GM21576 (cell line): ENCODE measurements at regions not wholly inside any gene's neighbourhood (a gene's known extent, or its start where the extent isn't known, plus 50 kb on each side); places are given as distances from the start of the nearest gene placed in this dataset.

Experiments used
- ATAC-seq: cut with Tn5 transposase; IDR thresholded peaks from one replicate; pipeline ENCODE4 v1.9.1; 2021; ENCODE audit warnings: mild to moderate bottlenecking, moderate library complexity; ENCODE audit not compliant: unreplicated experiment

DNA sequence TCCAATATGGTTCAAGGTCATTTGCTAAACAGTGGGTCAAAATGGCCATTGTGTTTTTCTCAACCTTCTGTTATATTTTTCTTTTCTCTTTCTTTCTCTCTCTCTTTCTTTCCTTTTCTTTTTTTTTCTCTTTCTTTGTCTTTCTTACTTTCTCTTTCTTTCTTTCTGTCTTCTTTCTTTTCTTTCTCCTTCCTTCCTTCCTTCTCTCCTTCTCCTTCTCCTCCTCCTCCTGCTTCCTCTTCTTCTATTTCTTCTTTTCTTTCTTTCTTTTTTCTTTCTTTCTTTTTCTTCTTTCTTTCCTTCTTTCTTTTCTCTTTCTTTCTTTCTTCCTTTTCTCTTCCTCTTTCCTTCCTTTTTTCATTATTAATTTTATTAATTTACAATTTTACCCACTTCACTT lies 619.5 kb downstream of the IRX1 start:
- no peak for ATAC-seq

DNA sequence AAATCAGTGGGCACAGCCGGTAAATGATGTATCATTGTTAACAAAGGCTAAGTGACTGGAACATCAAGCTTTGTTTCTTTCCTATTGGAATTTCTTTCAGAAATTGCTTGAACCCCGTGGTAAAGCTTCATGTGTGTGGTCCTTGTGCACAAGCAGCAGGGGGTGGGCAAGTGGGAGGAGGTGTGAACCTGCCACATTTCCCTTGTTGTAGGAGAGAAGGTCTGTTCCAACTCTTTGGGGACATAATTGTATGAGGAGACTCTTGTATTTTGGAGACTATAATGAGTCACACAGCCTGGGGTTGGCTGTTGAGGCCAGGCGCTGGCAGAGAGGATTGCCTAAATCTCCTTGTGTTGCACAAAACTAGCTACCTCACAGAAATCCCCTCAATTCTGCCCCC lies 620.5 kb downstream of the IRX1 start:
- ATAC-seq = no peak

DNA sequence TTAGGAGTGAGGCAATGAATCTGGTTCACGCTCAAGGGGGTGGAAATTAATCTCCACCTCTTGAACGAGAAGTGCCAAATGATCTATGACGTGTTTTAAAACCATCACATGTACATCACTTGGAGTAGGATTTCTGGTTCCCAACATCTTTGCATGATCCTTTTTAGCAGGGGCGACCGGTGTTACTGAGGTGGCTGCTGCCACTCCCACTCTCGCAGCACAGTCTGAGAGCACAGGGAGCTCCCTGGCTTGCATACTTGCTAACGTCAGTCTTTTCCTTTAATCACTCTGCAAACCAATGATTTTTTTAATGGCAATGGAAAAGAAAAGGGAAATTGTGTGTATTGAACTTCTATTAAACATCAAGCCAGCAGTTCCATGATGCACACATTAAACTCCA lies 624.4 kb downstream of the IRX1 start:
- ATAC-seq = no peak

DNA sequence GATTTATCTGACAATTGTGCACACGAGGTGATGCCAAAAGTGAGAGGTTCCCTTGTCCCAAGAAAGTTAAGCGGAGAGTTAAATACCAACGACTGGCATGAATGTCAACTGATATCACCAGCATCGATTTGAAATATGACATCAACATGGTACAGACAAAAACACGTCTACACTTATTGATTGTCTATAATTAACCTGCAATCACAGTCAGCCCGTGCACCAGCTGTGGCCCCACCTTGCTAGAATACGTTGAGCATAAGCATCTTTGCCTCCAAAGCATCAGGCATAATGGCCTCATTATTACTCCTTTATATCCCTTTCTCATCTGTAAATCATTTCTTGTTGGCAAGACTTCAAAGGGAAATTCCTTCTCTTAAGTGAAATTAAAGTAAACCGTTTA lies 625.4 kb downstream of the IRX1 start:
- ATAC-seq = no peak

DNA sequence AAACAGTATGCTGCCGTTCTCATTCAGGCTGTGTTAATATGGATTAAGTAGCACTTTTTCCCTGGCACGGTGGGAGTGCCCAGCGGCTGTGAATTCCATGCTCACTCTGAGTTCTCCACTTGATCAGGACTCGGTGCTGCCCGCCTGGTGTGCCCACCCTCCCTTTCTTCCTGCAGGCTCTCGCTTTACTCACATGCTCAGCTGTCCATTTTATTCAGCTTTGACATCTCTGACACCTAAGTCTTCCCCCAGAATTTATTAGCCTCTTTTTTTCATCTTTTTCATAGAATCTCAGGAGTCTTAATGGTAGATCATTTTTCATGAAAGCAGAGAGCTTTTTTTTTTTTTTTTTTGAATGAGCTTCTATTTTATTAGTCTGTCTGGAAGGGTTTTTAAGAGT lies 626.5 kb downstream of the IRX1 start:
- no peak for ATAC-seq

DNA sequence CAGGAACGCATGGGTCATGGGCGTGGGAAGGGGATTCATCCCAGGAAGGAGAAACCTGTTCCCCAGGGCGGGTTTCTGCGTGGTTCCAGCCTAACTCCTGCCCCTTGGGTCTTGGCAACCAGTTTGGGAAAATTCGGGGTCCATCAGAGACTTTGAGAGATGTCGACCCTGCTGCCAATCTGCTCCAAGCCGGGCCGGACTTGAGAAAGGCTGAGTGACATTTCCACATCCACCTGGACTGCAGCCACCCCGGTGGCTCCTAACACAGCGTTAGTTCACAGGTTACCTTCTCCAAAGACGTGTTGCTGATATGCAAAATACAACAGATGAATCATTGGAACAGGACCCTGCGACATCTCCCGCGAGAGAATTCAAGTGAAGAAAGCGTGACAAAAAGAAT lies 627.2 kb downstream of the IRX1 start:
- ATAC-seq = no peak

DNA sequence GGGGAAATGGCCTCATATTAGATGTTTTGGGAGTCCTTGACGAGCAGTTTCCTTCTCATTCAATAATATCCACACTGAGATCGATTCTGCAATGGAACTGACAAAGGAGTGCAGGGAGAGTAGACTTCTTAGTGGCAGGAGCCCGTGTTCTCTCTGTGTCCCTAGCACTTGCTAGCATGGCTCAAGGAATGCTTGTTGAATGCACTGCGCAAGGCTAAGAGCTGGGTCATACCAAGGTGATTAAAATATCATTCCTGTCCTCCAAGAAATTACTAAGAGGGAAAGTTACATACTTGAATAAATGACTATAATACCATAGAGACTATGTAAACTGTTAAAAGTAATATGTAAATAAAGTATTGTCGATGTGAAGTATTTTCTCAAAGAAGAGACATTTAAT lies 630.1 kb downstream of the IRX1 start:
- no peak for ATAC-seq

DNA sequence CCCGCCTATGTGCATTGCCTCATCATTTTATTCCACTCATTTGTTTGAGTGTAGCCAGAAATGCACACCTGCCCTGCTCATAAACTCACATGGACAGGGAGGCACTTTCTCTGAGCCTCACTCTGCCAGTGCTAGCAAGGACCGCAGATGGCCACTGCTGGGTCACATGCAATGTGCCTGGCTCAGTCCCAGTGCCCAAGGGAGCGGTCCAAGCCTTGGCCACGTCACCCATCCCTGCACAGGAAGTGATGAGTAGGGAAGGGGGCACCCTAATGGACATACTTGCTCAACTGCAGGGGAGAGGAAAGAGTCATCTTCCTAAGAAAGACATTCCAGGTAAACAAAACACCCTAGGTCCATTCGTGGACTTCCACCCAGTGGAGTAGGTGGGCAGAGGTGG lies 630.9 kb downstream of the IRX1 start:
- no peak for ATAC-seq

DNA sequence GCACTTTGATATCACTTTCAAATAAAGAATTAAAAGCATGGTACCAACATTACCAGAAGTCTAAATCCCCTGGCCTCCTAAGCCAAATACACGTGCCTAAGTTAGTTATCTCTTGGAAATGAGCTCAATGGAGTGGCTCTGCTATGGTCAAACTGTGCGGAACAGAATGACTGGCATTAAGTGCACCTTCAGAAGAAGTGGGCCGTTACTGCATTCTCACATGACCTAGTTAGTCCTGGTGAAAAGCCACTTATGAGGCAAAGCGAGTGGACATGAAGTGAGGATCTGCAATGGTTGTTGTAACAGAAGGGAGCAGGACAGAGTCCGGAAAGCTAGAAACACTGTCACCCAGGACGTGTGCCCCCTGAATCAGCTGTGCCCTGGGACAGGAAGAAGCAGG lies 633.1 kb downstream of the IRX1 start:
- ATAC-seq = no peak

DNA sequence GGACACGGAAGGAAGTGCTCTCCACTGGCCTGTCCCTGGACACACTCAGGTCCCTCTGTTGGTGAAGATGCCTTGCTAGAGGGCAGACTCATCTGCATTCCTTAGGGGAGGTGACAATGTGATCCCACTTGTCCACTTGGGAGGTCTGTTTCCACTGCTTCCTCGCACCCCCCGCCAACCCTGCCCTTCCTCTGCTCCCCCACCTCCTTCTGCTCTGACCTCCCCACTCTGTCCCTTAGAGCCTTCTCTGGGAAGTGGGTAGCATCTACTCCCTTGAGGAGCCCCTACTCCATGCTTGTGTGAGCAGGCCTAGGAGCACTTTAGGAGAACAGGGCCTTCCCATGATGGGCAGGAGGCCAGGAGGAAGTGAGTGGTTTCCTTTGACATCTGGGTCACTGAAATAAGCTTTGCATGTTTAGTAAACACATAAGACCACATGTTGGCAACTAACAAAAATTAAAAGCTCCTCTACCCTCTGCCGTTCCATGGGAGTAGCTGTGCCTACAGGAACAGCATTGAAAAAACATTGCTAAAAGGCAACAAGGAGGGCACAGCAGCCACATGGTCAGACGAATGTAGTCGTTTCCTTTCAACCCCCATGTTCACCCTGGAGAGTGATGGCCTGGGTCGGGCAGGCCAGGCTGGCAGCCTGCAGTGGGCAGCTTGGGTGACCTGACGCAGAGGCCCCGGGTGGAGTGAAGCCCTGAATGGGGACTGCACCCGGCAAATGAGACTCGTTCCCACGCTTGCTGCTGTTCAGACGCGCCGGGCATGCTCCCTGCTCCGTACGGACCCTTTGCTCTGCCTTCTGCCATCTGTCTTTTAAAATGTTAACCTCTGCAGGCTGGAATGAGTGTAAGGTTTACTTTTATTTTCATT lies 634.0 kb downstream of the IRX1 start:
- ATAC-seq = no peak

DNA sequence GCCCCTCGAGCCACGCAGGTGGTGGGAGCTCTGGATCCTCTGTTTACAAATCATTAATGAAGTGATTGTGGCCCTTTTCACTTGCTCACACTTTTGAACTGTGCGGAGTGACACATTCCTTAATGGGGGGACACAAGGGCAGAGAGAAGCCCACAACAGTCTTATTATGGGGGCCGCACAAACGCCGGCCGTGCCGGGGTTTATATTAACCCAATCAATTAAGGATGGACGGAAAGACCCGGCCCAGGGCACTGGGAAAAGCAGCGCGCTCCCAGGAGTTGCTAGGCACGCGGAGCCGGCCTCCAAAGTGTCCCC lies 634.8 kb downstream of the IRX1 start:
- ATAC-seq = no peak

DNA sequence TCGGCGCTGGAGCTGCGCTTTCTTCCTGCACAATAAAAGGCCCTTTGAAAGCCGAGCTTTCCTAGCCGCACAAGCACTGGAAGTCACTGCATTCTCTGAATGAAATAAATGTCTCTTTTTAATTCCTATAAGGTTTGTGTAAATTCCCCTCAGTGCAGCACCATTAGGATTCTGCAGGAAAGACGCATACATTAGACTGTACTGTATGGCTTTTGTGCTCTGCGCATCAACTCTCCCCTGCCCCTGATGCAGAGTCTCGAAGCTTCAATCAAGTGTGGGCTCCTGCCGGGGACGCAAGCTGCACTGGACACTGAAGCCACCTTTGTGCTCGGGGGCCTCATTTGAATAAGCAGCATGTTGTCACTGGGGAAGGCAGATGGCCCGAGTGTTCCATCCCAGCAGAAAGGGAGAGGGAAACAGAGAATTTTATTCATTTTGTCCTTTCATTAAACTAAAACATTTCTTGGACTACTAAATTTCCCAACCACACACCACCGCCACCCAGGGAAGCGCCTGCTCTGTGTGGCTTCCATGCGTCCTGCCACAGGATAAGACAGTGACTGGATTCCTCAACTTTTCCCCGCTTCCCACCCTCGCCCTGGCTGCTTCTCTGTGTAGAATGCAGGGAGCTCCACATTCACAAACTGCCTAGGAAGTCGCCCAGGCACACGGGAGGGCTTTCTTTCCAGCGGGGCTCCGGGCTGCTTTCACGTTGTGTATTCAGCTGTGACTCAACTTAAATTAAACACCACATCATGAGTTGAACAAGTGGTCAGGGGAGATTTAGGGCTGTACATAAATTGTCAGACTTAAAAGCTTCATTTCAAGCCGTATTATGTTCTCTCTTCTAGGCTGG lies 635.4 kb downstream of the IRX1 start:
- no peak for ATAC-seq

DNA sequence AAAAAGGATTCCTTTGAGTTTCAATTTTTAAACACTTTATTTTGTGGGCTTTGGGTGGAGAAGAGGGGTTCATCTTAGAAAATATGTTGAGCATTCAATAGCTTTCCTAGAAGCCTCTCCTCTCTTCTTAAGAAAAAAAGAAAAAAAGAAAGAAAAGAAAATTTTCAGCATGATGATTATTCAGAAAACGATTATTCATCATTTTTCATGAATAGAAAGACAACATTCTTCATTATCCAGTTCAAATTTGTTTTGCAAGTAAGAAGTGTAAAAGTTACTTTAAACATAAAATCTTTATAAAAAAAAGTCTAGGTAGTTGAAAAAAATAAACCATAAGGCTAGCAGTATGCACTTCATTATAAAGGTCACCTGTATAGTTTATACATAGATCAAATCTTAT lies 636.5 kb downstream of the IRX1 start:
- no peak for ATAC-seq

DNA sequence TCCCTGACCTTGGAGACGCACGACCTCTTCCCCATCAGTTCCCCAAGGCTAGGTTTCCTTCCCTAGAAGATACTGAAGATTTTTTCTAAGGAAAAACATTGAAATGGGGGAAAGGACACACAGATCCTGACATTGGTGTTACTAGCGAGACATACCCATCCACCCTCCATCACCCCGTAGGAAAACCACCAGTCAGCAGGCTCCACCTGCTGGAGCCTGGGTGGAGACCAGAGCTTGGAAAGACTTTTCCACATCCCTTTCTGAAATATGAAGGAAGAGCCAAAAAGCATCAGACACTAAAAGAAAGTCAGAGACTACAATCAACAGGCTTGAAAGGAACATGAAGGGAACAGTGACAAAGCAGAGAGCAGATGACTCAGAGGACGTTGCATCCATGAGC lies 638.0 kb downstream of the IRX1 start:
- no peak for ATAC-seq

DNA sequence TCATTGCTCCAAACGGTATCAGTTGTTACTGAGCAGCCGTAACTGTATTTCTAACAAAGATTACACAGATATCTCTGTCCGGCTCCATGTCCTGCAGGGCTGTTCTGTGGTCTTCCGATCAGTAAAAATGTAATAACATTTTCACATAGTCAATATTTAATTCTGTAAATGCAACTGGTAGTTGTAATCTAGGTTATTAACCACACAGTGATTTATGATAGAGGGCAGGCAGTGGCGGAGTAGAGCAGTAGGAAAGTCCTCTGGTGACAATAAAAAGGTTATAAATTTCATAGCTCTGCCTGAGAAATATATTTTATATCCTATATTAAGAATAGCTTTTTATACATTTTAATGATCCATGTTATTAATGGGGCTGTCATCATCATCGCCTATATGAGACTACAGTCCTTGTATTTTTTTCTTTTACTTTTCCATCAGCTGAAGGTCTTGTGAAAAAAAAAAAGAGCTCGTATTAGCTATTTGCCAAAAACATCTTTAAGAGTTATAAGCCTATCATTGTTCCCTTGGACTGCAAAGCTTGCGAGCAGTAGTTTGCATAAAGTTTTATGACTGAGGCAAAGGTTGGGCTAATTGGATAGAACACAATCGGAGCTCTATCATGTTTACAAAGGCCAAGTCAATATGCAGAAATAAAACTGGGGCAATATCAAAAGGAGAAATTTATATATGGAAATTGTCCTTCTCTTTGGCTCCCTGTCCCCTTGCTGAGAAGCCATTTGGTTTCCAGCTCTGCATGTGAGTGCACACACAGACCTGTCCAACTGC lies 648.0 kb downstream of the IRX1 start:
- no peak for ATAC-seq

DNA sequence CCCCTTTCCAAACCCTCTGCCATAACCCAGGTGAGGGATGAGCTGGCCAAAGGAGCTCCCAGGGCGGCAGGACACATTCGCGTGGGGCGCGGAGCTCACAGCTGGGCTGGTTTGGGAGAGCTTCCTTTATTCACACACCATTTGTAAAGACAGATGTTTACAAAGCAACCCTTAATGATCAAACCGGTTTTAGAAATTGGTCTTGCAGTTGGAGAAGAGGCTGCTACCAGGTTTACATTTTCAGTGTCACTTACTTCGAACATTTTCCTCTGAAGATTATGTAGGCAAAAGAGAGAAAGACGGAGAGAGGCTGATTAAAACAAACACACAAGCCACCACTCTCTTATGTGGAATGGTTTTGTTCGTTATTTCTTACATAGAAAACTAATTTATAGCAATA lies 648.7 kb downstream of the IRX1 start:
- ATAC-seq = no peak

DNA sequence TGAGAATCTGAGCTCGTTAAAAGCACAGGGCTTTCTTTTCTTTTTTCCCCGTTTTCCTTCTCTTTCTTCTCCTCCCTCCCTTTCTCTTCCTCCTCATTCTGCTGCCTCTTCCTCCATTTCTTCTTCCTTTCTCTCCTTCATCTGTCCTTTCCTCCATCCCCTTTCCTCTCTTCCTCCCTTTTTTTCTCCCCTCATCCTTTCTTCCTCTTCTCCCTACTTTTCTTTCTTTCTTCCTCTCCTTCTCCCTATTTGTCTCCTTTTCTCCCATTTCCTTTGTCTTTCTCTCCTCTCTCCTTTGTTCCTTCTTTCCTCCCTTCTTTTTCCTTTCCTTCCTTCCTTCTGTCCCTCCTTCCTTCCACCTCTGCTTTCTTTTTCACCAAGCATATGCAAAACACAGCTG lies 649.4 kb downstream of the IRX1 start:
- no peak for ATAC-seq

DNA sequence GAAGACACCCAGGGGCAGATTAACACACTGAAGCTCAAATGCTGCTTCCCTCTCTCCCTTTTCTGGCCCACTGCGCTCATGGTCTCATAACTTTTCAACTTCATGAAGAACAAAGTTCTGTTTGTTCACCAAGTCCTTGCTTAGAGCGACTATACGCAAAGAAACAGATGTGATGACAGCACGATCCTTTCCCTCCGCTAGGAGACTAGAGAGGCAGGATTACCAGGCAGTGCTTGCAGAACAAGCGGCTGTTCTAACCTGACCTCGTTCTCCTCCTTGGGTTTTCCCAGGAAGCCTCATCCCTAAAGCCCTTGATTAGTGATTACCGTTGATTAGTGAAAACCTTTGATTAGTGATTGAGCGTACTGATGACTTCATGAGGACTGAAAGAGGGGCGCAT lies 649.9 kb downstream of the IRX1 start:
- no peak for ATAC-seq

DNA sequence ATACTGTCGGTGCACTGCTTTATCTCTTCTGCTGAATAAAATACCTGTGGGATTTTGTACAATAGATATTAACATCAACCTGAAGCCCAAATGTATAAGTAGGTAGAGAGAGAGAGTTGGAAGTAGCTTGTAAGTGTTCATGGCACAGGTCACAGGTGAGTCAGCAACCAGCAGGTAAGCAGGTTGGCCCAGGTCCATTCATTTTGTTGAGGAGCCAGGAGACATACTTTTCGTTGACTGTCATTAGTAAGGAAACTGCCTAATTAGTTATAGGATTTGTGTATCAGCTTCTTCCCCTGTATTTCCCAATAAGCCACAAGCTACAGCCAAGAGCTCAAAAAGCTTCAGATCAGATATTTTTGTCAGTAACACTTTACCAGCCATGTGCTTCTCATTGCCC lies 650.8 kb downstream of the IRX1 start:
- ATAC-seq = no peak

DNA sequence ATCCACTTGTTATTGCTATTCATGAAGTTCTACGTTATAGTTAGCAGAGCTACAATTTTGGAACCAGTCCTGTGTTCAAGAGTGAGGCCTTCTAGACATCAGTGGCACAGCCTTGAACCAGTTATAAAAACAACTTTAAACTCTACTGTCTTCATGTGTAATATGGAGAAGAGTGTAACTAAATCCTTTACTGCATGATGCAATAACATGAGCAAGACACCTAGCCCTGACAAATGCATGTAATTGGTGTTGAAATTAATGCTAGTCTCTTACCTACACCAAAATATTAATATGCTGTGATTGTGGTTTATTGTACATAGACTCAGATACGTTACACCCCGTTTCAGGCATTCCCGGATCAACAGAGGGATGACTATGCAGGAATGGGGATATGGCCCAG lies 654.6 kb downstream of the IRX1 start:
- no peak for ATAC-seq

DNA sequence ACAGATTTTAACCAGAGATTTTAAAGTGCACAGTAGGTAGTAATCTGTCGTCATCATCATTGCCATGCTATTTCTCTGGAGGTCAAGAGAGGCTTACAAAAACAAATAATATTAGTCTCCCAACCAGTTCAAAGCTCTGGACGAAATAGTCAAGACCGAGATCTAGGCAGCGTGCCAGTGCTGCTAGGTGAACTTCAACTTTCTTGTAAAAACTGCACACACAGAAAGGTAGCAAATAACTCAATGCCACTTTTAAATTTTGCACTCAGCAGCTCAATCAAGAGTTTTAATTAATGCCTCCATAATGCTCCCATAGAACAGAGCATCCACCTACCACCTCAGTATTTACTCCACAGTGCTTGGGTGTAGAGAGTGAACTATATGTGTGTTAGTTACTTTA lies 656.8 kb downstream of the IRX1 start:
- no peak for ATAC-seq

DNA sequence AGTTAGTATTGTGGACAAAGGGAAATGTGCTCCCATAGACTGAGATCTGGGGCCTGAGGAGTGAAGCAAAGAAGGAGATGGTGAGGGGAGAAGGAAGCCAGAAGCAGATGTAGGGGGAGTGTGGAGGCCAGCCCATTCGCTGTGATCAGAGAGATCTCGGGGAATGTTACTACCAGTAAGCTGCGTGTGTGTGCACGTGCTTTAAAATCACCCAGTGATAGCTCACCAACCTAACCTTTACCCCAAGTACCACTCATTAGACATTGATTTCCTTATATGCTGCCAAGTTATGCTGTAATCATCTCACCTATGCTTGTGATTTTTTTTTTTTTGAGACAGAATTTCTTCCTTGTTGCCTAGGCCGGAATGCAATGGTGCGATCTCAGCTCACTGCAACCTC lies 659.1 kb downstream of the IRX1 start:
- no peak for ATAC-seq
